ENCODE measurements at regions not wholly inside any gene's neighbourhood (a gene's known extent, or its start where the extent isn't known, plus 50 kb on each side); places are given as distances from the start of the nearest gene placed in this dataset.
"Not testable (repeated sequence)": the region's sequence is repeated elsewhere in the genome, so short reads cannot be mapped to it uniquely, and the experiment has no call there.

DNA sequence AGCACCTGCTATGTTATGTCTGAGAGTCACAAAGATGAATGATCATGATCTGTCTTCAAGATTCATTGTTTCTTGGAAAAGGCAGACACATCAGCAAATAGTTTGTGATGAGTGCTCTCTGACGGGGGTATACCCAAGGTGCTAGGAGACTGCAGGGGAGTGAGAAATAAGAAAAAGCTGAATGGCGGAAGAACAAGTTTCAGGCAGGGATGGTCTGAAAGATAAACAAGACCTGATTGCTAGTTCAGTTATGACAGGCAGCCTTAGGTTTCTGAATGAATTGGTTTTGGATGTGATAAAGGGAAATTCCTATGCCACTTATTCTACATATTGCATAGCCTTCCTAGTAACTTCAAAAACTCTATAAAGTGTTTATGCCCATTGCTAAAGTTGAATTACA lies 327.0 kb upstream of the DKK2 start:
- intact Hi-C loops (cut with DNase I): no loop called here
- DNase-seq (ENCODE audit: extremely low spot score in 2 of 2): no peak
- Histone ChIP-seq H3K4me3 (no peak overlapping the region), H3K36me3 (no peaks in the 10 kb centered on the region), H3K9me3 (no peaks in the 10 kb centered on the region), H3K4me1 (no peaks in the 10 kb centered on the region), H3K27ac (no peak overlapping the region), H3K27me3 (no peaks in the 10 kb centered on the region)
- TF ChIP-seq POLR2A (IDR thresholded peaks at IDR 0.05) (no peak), POLR2AphosphoS5 (IDR thresholded peaks at IDR 0.05; ENCODE audit: insufficient read depth in 1 of 2, low read depth in 1 of 2) (no peak)
- TF ChIP-seq, protein P1, sequence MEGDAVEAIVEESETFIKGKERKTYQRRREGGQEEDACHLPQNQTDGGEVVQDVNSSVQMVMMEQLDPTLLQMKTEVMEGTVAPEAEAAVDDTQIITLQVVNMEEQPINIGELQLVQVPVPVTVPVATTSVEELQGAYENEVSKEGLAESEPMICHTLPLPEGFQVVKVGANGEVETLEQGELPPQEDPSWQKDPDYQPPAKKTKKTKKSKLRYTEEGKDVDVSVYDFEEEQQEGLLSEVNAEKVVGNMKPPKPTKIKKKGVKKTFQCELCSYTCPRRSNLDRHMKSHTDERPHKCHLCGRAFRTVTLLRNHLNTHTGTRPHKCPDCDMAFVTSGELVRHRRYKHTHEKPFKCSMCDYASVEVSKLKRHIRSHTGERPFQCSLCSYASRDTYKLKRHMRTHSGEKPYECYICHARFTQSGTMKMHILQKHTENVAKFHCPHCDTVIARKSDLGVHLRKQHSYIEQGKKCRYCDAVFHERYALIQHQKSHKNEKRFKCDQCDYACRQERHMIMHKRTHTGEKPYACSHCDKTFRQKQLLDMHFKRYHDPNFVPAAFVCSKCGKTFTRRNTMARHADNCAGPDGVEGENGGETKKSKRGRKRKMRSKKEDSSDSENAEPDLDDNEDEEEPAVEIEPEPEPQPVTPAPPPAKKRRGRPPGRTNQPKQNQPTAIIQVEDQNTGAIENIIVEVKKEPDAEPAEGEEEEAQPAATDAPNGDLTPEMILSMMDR (IDR thresholded peaks at IDR 0.05): no peak

DNA sequence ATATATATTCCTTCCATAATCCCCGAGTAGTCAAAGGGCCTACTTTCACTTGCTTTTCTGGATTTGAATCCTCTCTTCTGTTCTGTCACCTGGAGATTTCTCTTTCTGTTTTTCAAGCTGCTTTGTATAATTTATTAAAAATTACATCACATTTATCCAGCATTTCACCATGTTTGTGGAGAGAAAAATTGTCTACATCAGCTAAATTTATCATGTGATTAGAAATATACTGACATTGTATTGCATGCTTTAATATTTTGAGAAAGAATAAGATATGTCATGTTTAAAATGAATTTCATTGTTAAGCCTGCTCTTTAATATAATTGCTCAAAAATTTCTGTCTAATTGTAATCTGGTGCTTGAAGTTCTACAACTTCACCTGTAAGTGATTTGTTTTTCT lies 323.1 kb upstream of the DKK2 start:
- H3K27me3 ChIP-seq: no peaks in the 10 kb centered on the region
- DNase-seq (ENCODE audit: extremely low spot score in 2 of 2): no peak
- H3K4me1 ChIP-seq: no peaks in the 10 kb centered on the region
- TF ChIP-seq POLR2AphosphoS5 (IDR thresholded peaks at IDR 0.05; ENCODE audit: insufficient read depth in 1 of 2, low read depth in 1 of 2): no peak
- TF ChIP-seq, protein P1 (IDR thresholded peaks at IDR 0.05): no peak
- TF ChIP-seq POLR2A (IDR thresholded peaks at IDR 0.05): no peak
- intact Hi-C loops (cut with DNase I): no loop called here
- H3K4me3 ChIP-seq: no peak overlapping the region
- no peak overlapping the region for H3K27ac ChIP-seq
- H3K36me3 ChIP-seq: no peaks in the 10 kb centered on the region
- H3K9me3 ChIP-seq: no peaks in the 10 kb centered on the region

DNA sequence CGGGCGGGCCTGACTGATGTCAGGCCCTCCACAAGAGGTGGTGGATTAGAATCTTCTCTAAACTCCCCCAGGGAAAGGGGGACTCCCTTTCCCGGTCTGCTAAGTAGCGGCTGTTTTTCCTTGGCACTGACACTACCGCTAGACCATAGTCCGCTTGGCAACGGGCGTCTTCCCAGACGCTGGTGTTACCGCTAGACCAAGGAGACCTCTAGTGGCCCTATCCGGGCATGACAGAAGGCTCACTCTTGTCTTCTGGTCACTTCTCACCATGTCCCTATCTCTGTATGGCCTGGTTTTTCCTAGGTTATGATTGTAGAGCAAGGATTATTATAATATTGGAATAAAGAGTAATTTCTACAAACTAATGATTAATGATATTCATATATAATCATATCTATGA lies 318.2 kb upstream of the DKK2 start:
- H3K9me3 ChIP-seq; intact Hi-C loops (cut with DNase I); H3K4me3 ChIP-seq; H3K4me1 ChIP-seq; H3K36me3 ChIP-seq; H3K27me3 ChIP-seq; DNase-seq (ENCODE audit: extremely low spot score in 2 of 2); H3K27ac ChIP-seq: not testable (repeated sequence)

DNA sequence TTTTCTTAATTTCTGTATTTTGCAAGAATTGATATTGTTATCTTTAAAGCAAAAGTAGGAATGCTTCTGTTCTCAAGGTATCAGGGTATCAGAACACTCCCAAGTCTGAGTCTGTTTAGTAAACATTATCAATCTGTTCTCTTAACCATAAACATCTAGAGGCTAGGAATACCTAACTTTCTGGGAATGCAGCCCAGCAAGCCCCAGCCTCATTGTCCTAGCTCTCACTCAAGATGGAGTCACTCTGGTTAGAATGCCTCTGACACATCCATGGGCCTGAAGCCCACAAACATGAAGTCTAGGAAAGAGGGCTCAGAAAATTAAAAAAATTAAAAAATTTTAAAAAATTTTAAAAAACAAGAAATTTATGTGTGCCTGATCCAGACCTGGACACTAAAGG lies 315.1 kb upstream of the DKK2 start:
- Histone ChIP-seq H3K4me1 (no peaks in the 10 kb centered on the region), H3K27ac (no peak overlapping the region), H3K4me3 (no peak overlapping the region), H3K36me3 (no peaks in the 10 kb centered on the region), H3K9me3 (no peaks in the 10 kb centered on the region), H3K27me3 (no peaks in the 10 kb centered on the region)
- intact Hi-C loops (cut with DNase I): no loop called here
- TF ChIP-seq POLR2AphosphoS5 (IDR thresholded peaks at IDR 0.05; ENCODE audit: insufficient read depth in 1 of 2, low read depth in 1 of 2): no peak
- TF ChIP-seq, protein P1 (IDR thresholded peaks at IDR 0.05): no peak
- TF ChIP-seq POLR2A (IDR thresholded peaks at IDR 0.05): no peak
- no peak for DNase-seq (ENCODE audit: extremely low spot score in 2 of 2)

DNA sequence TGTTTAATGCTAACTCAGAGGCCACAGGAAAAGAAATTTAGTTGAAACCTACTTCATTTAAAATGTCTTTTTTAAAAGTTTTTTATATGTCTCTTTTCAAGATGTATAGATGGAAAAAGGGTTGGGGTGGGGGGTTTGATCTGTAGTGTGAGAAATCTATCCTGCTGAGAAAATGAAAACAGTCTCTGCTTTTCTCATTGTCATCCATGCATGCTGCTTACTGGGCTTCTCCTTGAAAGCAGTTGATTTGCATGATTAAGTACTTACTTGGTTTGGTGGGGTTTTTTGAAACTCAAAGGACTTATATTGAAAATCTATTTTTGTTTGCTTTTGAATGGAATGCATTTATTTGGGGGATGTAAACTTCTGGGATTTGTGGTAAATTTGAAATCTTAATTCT lies 313.6 kb upstream of the DKK2 start:
- TF ChIP-seq, protein P1 (IDR thresholded peaks at IDR 0.05): no peak
- TF ChIP-seq POLR2AphosphoS5 (IDR thresholded peaks at IDR 0.05; ENCODE audit: insufficient read depth in 1 of 2, low read depth in 1 of 2) (no peak), POLR2A (IDR thresholded peaks at IDR 0.05) (no peak)
- Histone ChIP-seq H3K9me3 (no peaks in the 10 kb centered on the region), H3K36me3 (no peaks in the 10 kb centered on the region), H3K27me3 (no peaks in the 10 kb centered on the region), H3K4me1 (no peaks in the 10 kb centered on the region), H3K4me3 (no peak overlapping the region), H3K27ac (no peak overlapping the region)
- intact Hi-C loops (cut with DNase I): no loop called here
- DNase-seq (ENCODE audit: extremely low spot score in 2 of 2): no peak

DNA sequence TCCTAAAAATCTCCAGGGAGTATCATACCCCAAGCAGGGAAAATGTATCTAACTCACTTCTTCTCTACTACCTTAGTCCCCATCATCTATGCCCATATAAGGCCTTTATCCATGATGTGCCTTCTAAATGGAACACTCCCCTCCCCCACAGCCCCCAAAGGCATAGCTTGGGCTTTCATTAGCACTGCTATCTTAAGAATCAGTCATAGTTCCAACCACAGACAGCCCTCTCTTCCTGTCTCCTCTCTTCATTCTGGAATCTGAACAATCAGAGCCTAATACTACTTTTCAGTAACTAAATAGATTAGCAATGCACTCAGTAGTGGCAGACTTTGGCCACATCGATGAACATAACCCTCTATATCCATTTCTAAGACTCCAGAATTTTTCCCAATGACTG lies 313.2 kb upstream of the DKK2 start:
- H3K9me3 ChIP-seq: no peaks in the 10 kb centered on the region
- TF ChIP-seq, protein P1 (IDR thresholded peaks at IDR 0.05): no peak
- no peak for TF ChIP-seq POLR2A (IDR thresholded peaks at IDR 0.05)
- TF ChIP-seq POLR2AphosphoS5 (IDR thresholded peaks at IDR 0.05; ENCODE audit: insufficient read depth in 1 of 2, low read depth in 1 of 2): no peak
- intact Hi-C loops (cut with DNase I): no loop called here

More for the DNA sequence above, 313.2 kb upstream of the DKK2 start:
- H3K27me3 ChIP-seq: no peaks in the 10 kb centered on the region
- no peak overlapping the region for H3K4me3 ChIP-seq
- DNase-seq (ENCODE audit: extremely low spot score in 2 of 2): no peak
- no peaks in the 10 kb centered on the region for H3K36me3 ChIP-seq
- no peak overlapping the region for H3K27ac ChIP-seq
- no peaks in the 10 kb centered on the region for H3K4me1 ChIP-seq
